Fibroblast of lung (primary cell): ENCODE measurements at regions not wholly inside any gene's neighbourhood (a gene's known extent, or its start where the extent isn't known, plus 50 kb on each side); places are given as distances from the start of the nearest gene placed in this dataset.

Experiments used
- DNase-seq, 2 donors: peaks; one replicate each; pipeline versions ENCODE4 v3.0.0 to v3.0.0-alpha.2; 2010; ENCODE audit warnings: low read depth in 2 of 2
- H2AFZ ChIP-seq: 2 replicates; pipeline ENCODE4 v1.5.1; 2012; ENCODE audit warnings: low read length, control low read depth, inconsistent platforms
- H3K27ac ChIP-seq: 2 replicates; pipeline ENCODE4 v1.5.1; 2011; ENCODE audit warnings: low read length, control low read depth; ENCODE audit not compliant: insufficient read depth
- H3K27me3 ChIP-seq: 2 replicates; pipeline ENCODE4 v1.5.1; 2011; ENCODE audit warnings: mild to moderate bottlenecking, low read length; ENCODE audit not compliant: control insufficient read depth, insufficient read depth
- H3K36me3 ChIP-seq: 2 replicates; pipeline ENCODE4 v1.5.1; 2011; ENCODE audit warnings: low read length; ENCODE audit not compliant: control insufficient read depth, insufficient read depth
- H3K4me1 ChIP-seq: 2 replicates; pipeline ENCODE4 v1.5.1; 2011; ENCODE audit warnings: low read length; ENCODE audit not compliant: control insufficient read depth, insufficient read depth; ENCODE audit errors: extremely low read depth
- H3K4me2 ChIP-seq: 2 replicates; pipeline ENCODE4 v1.5.1; 2011; ENCODE audit warnings: low read length, control low read depth; ENCODE audit not compliant: insufficient read depth; ENCODE audit errors: extremely low read depth
- H3K4me3 ChIP-seq, 4 experiments: fragments of 200-600 bp in 1 of 4; sonication (generic) in 1 of 4; replicated peaks in 1 of 4; 2 replicates each; pipeline ENCODE4 v1.5.1; 2011 to 2016; ENCODE audit warnings: low read length in 4 of 4, low read depth in 3 of 4, mild to moderate bottlenecking in 3 of 4, control low read depth in 2 of 4, inconsistent platforms in 1 of 4, mixed read lengths in 1 of 4; ENCODE audit not compliant: insufficient read depth in 1 of 4; ENCODE audit errors: control extremely low read depth in 1 of 4
- H3K79me2 ChIP-seq: 2 replicates; pipeline ENCODE4 v1.5.1; 2012; ENCODE audit warnings: mild to moderate bottlenecking, low read length, inconsistent platforms; ENCODE audit not compliant: control insufficient read depth, insufficient read depth
- H3K9ac ChIP-seq: 2 replicates; pipeline ENCODE4 v1.5.1; 2011; ENCODE audit warnings: mild to moderate bottlenecking, low read length, control low read depth; ENCODE audit not compliant: insufficient read depth
- H3K9me3 ChIP-seq: 2 replicates; pipeline ENCODE4 v1.5.1; 2012; ENCODE audit warnings: low read depth, low read length; ENCODE audit not compliant: control insufficient read depth, insufficient read depth
- H4K20me1 ChIP-seq: 2 replicates; pipeline ENCODE4 v1.5.1; 2011; ENCODE audit warnings: low read length; ENCODE audit not compliant: control insufficient read depth, insufficient read depth; ENCODE audit errors: extremely low read depth
- CTCF ChIP-seq, 2 donors: IDR thresholded peaks in 1 of 2; conservative IDR thresholded peaks in 1 of 2; 1 replicate in 1 of 2; 2 replicates in 1 of 2; pipeline ENCODE4 v1.5.1; 2011 to 2012; ENCODE audit warnings: low read length in 2 of 2, control low read depth in 1 of 2, inconsistent platforms in 1 of 2, low read depth in 1 of 2, mild to moderate bottlenecking in 1 of 2
- EZH2 ChIP-seq: IDR thresholded peaks from 2 replicates; pipeline ENCODE4 v1.5.1; 2012; ENCODE audit warnings: low read length, control low read depth, mild to moderate bottlenecking; ENCODE audit errors: missing control alignments

- no peak overlapping the region for H3K4me3 ChIP-seq
- no peaks in the 10 kb centered on the region for H3K36me3 ChIP-seq
- no peak for DNase-seq
- H3K79me2 ChIP-seq, result no peaks in the 10 kb centered on the region
- H3K9ac ChIP-seq, result no peak overlapping the region
- H3K4me2 ChIP-seq, result no peak overlapping the region
- no peaks in the 10 kb centered on the region for H3K27me3 ChIP-seq
- no peaks in the 10 kb centered on the region for H4K20me1 ChIP-seq
- H3K9me3 ChIP-seq, result no peaks in the 10 kb centered on the region
- no peak overlapping the region for H3K27ac ChIP-seq
- TF ChIP-seq EZH2 (no peak), CTCF (conservative IDR thresholded peaks at IDR 0.05 in 1 of 2, IDR thresholded peaks at IDR 0.05 in 1 of 2; ENCODE audit: low read depth in 1 of 2, low read length in 2 of 2) (no peak)
- no peaks in the 10 kb centered on the region for H3K4me1 ChIP-seq
- H2AFZ ChIP-seq, result no peak overlapping the region
These were observed 162.4 kb downstream of the S1PR1 start for GRCh38 chr1:101399222-101399621.

GRCh38 chr1:101406271-101406670, 169.5 kb downstream of the S1PR1 start:
- Histone ChIP-seq H4K20me1 (no peaks in the 10 kb centered on the region), H3K9me3 (no peaks in the 10 kb centered on the region), H3K4me3 (no peak overlapping the region), H3K9ac (no peak overlapping the region), H3K36me3 (no peaks in the 10 kb centered on the region), H3K4me1 (no peaks in the 10 kb centered on the region), H3K79me2 (no peaks in the 10 kb centered on the region), H2AFZ (no peak overlapping the region), H3K4me2 (no peak overlapping the region), H3K27ac (no peak overlapping the region), H3K27me3 (no peaks in the 10 kb centered on the region)
- no peak for TF ChIP-seq CTCF (conservative IDR thresholded peaks at IDR 0.05 in 1 of 2, IDR thresholded peaks at IDR 0.05 in 1 of 2; ENCODE audit: low read depth in 1 of 2, low read length in 2 of 2)
- no peak for TF ChIP-seq EZH2
- no peak for DNase-seq

GRCh38 chr1:101406681-101407080, 169.9 kb downstream of the S1PR1 start:
- H3K79me2 ChIP-seq, result no peaks in the 10 kb centered on the region
- H3K9me3 ChIP-seq, result no peaks in the 10 kb centered on the region
- DNase-seq, result no peak
- no peak overlapping the region for H3K27ac ChIP-seq
- H3K4me1 ChIP-seq, result no peaks in the 10 kb centered on the region
- no peak overlapping the region for H2AFZ ChIP-seq
- no peaks in the 10 kb centered on the region for H4K20me1 ChIP-seq
- no peaks in the 10 kb centered on the region for H3K36me3 ChIP-seq
- H3K27me3 ChIP-seq, result no peaks in the 10 kb centered on the region
- H3K4me3 ChIP-seq, result no peak overlapping the region
- TF ChIP-seq CTCF (conservative IDR thresholded peaks at IDR 0.05 in 1 of 2, IDR thresholded peaks at IDR 0.05 in 1 of 2; ENCODE audit: low read depth in 1 of 2, low read length in 2 of 2) (no peak), EZH2 (no peak)
- H3K9ac ChIP-seq, result no peak overlapping the region
- no peak overlapping the region for H3K4me2 ChIP-seq
